A549 (cell line): ENCODE measurements at regions not wholly inside any gene's neighbourhood (a gene's known extent, or its start where the extent isn't known, plus 50 kb on each side); places are given as distances from the start of the nearest gene placed in this dataset.

Experiments
- BCL3 ChIP-seq: fragments of >200 bp; sonication (Bioruptor Twin); formaldehyde crosslinking; IDR thresholded peaks from 3 replicates; pipeline ENCODE4 v1.6.1; 2016
- CHD2 ChIP-seq: fragments of 150-350 bp; IDR thresholded peaks from 2 replicates; pipeline ENCODE4 v1.6.1; 2014; ENCODE audit warnings: low read length; ENCODE audit not compliant: partially characterized antibody
- CTCF ChIP-seq: fragments of >200 bp; sonication (Bioruptor Twin); formaldehyde crosslinking; IDR thresholded peaks from 3 replicates; pipeline ENCODE4 v1.5.1; 2016
- ESRRA ChIP-seq: fragments of 150-350 bp; IDR thresholded peaks from 2 replicates; pipeline ENCODE4 v1.6.1; 2014; ENCODE audit warnings: mild to moderate bottlenecking, low read length, borderline replicate concordance
- HOXB13 ChIP-seq: fragments of 250-450 bp; sonication (Bioruptor Pico); IDR thresholded peaks from 2 replicates; pipeline ENCODE4 v1.5.0; 2020; ENCODE audit warnings: low read depth, mild to moderate bottlenecking, moderate library complexity
- NFE2L2 ChIP-seq: fragments of 150-350 bp; conservative IDR thresholded peaks from 2 replicates; pipeline ENCODE4 v1.6.1; 2014; ENCODE audit warnings: low read length
- POLR2A ChIP-seq: IDR thresholded peaks from 2 replicates; pipeline ENCODE4 v1.6.1; 2012; ENCODE audit warnings: mild to moderate bottlenecking, low read length
- POLR2AphosphoS2 ChIP-seq: conservative IDR thresholded peaks from 2 replicates; pipeline ENCODE4 v1.6.1; 2012; ENCODE audit warnings: low read length, improper control_type of control experiment, inconsistent platforms
- RAD21 ChIP-seq, 2 experiments: fragments of >200 bp in 1 of 2; sonication (Bioruptor Twin) in 1 of 2; formaldehyde crosslinking in 1 of 2; IDR thresholded peaks in 1 of 2; conservative IDR thresholded peaks in 1 of 2; 2 replicates in 1 of 2; 3 replicates in 1 of 2; pipeline ENCODE4 v1.6.1; 2012 to 2018; ENCODE audit warnings: inconsistent platforms in 1 of 2
- RFX5 ChIP-seq: fragments of 450-650 bp; IDR thresholded peaks from 2 replicates; pipeline ENCODE4 v1.7.1; 2014; ENCODE audit warnings: antibody characterized with exemption, mild to moderate bottlenecking, moderate library complexity
- TP53 ChIP-seq: fragments of 250-450 bp; sonication (Bioruptor Pico); IDR thresholded peaks from 2 replicates; pipeline ENCODE4 v1.5.0; 2021; ENCODE audit warnings: mild to moderate bottlenecking, moderate library complexity
- ZFP36 ChIP-seq: fragments of 450-650 bp; IDR thresholded peaks from 2 replicates; pipeline ENCODE4 v1.6.1; 2014; ENCODE audit warnings: borderline replicate concordance; ENCODE audit not compliant: partially characterized antibody
- ZSCAN20 ChIP-seq: fragments of 250-450 bp; sonication (Bioruptor Pico); IDR thresholded peaks from 2 replicates; pipeline ENCODE4 v1.8.0; 2022; ENCODE audit warnings: mild to moderate bottlenecking, moderate library complexity

GRCh38 chr6:86217906-86218305, 575.2 kb upstream of the SYNCRIP start:
- TF ChIP-seq RFX5, result no peak
- TF ChIP-seq RAD21 (conservative IDR thresholded peaks at IDR 0.05 in 1 of 2, IDR thresholded peaks at IDR 0.05 in 1 of 2), result no peak
- no peak for TF ChIP-seq NFE2L2
- TF ChIP-seq CTCF, result no peak
- TF ChIP-seq ZFP36, result no peak
- no peak for TF ChIP-seq CHD2
- TF ChIP-seq HOXB13 (CRISPR knock-in tag), result no peak
- TF ChIP-seq TP53, result no peak
- no peak for TF ChIP-seq POLR2AphosphoS2
- TF ChIP-seq POLR2A, result no peak
- no peak for TF ChIP-seq BCL3
- TF ChIP-seq ESRRA, result no peak
- no peak for TF ChIP-seq ZSCAN20 (CRISPR knock-in tag)
